ENCODE measurements at regions not wholly inside any gene's neighbourhood (a gene's known extent, or its start where the extent isn't known, plus 50 kb on each side); places are given as distances from the start of the nearest gene placed in this dataset.

GRCh38 chr10:120983721-120984120, 132.6 kb downstream of the WDR11 start:
- TF ChIP-seq POLR2A (IDR thresholded peaks at IDR 0.05) (no peak), CTCF (IDR thresholded peaks at IDR 0.05) (no peak), EP300 (IDR thresholded peaks at IDR 0.05) (no peak), POLR2AphosphoS5 (IDR thresholded peaks at IDR 0.05) (no peak)

Data from gastroesophageal sphincter (tissue), 3 donors.